Glomerular endothelial cell (primary cell): ENCODE measurements at regions not wholly inside any gene's neighbourhood (a gene's known extent, or its start where the extent isn't known, plus 50 kb on each side); places are given as distances from the start of the nearest gene placed in this dataset.

Experiments used
- DNase-seq: peaks from one replicate; pipeline ENCODE4 v3.0.0-alpha.2; 2011; ENCODE audit warnings: low read depth, low spot score; ENCODE audit errors: extremely low read depth

- DNase-seq = no peak
Observed at GRCh38 chr13:48842316-48842715, 133.4 kb upstream of the FNDC3A start.

- no peak for DNase-seq
Observed at GRCh38 chr13:48843630-48844380, 131.9 kb upstream of the FNDC3A start.

GRCh38 chr13:48844676-48845075 is 131.0 kb upstream of the FNDC3A start:
- no peak for DNase-seq

DNA sequence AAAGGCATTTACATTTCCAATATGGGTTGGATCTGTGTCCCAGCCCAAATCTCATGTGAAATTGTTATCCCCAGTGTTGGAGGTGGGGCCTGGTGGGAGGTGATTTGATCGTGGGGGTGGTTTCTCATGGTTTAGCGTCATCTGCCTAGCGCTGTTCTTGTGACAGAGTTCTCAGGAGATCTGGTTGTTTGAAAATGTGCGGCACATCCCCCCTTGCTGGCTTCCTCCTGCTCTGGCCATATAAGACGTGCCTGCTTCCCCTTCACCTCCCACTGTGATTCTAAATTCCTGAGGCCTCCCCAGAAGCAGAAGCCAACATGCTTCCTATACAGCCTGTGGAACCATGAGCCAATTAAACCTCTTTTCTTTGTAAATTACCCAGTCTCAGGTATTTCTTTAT is 126.2 kb upstream of the FNDC3A start:
- no peak for DNase-seq

DNA sequence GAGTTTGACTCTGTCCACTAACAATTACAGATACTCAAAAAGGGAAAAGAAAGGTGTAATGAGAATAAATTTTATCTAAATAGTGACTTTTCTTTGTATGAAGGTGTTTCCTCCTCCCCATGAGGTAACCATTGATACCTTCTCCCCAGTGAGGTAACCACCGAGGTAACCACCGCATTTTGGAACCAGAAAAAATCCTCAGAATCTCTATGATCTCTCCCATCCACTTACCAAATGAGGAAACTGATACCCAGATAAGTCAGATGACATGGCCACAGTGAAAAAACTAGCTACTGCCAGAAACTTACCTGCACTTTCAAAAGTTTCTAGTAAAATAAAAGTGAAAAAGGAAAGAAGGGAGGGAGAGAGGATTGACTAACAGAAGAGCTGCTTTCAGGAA is 124.0 kb upstream of the FNDC3A start:
- DNase-seq = no peak

- no peak for DNase-seq
Observed at GRCh38 chr13:48852911-48853727, 122.6 kb upstream of the FNDC3A start.

- no peak for DNase-seq
Observed at GRCh38 chr13:48853728-48854102, 122.0 kb upstream of the FNDC3A start.

DNA sequence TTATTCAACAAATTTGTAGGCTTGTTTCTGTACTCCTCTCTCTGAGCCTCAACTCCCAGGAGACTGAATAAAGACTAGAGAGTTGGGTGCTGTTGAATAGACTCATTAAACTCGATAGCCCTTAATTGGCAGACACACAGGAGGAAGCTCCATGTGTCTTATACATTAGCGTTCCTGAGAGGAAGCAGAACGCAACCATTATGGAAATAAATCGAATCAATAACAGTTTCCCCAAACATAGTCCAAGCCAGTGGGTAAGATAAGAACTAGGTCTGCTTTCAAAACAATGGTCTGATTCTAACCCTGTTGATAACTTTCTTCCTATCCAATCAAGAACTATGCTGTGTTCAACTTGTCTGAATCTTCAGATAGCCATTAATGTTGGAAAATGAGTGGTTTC is 118.1 kb upstream of the FNDC3A start:
- no peak for DNase-seq

- DNase-seq = no peak
Observed at GRCh38 chr13:48858122-48858902, 117.4 kb upstream of the FNDC3A start.

DNA sequence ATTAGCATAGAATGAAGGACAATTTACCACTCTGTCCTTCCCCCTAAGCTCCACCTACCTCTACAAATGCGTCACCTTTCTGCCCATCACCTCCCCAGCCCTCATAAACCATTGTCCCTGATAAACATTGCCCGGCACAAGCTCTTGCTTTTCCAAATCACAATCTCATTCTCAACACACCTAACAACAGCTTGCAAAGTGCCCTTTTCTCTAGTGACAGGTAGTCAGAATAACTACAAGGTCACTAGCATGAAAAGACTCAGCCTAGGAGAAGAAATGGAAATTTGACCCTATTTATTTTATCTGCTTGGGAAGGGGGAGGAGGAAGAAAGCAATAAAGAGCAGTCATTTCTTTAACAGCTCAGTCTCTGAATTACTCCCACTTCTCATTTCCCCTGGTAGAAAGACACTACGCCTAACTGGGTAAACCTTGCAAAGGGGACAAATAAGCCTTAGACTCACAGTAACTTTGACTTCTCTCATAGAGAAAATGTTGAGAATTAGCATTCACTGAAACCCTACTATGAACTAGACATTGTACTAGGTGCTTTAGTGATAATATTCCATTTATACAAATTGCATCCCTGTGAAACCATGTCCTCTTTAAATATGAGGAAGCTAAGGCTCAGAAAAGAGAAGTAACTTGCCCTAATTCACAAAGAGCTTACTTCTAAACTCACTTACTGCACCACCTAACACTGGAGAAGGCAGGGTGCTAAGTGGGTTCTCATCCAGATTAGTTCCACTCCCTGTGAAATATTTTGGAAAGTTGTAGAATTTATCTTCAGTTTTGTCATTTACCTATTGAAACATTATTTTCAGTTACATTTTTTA is 116.2 kb upstream of the FNDC3A start:
- DNase-seq = no peak

DNA sequence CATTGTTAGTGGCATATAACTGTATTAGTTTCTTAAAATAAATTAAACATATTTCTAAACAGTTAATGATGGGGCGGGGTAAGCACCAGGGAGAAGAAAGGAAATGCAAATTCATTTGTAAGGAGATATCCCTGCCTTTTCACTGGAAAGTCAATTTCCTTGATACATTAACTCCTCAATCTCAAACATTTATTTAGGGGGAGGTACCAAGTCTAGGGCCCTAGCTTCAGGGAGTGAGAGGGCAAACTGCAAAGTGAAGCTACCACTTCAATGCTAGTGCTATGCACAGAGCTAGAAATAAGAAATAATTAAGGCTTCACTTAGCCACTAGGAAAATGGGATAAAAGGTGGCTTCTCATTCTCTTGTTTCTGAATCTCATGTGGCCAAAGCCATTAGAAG is 115.3 kb upstream of the FNDC3A start:
- DNase-seq = no peak

DNA sequence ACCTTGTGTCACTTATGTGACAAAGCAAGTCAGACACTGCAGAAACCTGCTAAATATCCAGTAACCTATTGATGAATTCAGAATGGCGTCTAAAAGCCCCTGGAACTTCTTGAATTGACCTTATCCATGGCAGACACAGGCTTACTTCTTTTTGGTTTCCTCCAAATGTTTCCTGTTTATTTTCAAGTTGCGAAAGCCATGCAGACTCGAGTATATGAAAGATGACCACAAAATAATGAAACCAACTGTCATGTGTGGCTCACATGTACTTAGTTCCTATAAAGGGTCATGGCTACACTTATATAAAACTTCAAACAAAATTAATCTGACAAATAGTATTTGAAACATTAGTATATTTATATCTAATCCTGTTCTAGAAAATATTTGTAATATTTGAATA is 113.1 kb upstream of the FNDC3A start:
- no peak for DNase-seq

DNA sequence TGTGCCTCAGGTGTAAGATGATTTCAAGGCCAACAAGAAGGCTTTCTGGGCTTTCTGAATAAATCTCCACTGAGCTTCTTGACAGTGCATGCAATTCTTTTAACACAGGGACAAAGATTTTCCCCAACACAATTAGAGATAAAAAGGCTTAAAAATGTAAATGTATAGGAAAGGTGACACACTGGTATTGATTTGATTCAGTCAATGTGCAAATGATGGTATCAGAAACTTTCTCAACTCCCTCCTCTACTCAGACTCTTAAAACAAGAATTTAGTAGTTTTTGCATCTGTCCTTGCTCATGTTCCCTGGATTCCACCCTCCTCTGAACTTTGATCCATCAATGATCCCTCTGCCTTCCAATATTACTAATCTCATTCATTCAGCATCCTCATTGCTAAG is 111.6 kb upstream of the FNDC3A start:
- DNase-seq = no peak

GRCh38 chr13:48866249-48866648 is 109.5 kb upstream of the FNDC3A start:
- no peak for DNase-seq

GRCh38 chr13:48873081-48873480 is 102.6 kb upstream of the FNDC3A start:
- DNase-seq = no peak

DNA sequence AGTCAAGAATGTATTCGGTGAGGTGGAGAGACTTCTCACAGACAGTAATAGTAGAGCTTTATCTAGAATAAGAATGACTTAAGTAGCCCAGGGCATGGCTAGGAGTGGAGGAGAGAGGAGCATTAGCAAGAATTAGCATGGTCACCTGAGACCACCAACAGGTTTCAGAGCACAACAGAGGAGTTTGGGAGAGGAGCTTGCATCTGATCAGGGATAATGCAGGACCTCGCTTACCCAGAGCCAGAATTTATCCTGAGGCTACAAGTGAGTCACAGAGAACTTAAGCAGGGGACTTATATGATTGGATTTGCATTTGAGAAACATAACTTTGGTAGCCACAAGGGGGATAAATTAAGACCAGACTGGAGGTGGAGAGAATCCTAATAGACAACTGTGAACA is 102.1 kb upstream of the FNDC3A start:
- DNase-seq = no peak

GRCh38 chr13:48874165-48874564 is 101.5 kb upstream of the FNDC3A start:
- no peak for DNase-seq

GRCh38 chr13:48875047-48875446 is 100.7 kb upstream of the FNDC3A start:
- DNase-seq = no peak

DNA sequence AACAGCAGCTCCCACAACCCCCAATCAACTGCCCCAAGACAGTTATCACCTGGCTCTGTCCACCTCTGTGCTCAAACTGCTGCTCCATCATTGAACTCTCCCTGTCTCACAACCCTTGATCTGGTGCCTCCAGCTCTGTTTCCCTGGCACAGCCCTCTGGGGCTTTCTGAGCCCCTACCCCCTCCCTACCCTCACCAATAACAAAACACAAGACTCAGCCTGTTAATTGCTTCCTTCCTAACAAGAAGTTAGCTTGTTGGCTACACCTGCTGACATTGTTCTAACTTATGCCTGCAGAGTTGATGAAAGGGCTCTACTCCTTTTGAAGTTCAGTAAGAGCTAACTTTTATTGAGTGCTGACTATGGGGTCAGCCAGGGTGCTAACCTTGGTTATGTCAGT is 99.4 kb upstream of the FNDC3A start:
- no peak for DNase-seq

DNA sequence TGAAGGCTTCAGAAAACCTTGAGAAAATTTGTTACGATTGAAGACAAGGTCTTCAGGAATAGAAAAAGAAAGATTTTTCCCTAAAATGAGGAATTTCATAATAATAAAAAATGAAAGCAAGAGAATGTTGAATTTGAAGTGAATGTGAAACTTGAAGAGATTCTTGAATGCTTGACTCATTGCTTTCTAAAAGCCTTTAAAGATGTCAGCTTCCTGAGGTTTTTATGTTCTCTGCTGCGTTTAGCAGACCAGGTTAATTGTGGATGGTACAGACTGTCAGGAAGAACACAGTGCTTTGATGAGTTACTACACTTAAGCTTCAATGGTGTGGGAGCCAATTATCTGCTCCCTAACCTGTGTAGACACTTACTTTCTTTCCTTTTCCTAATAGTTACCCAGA is 96.3 kb upstream of the FNDC3A start:
- no peak for DNase-seq

GRCh38 chr13:48879854-48880253 is 95.9 kb upstream of the FNDC3A start:
- no peak for DNase-seq
